HG03558 (cell line): ENCODE measurements at regions not wholly inside any gene's neighbourhood (a gene's known extent, or its start where the extent isn't known, plus 50 kb on each side); places are given as distances from the start of the nearest gene placed in this dataset.

Experiments
- ATAC-seq: cut with Tn5 transposase; IDR thresholded peaks from one replicate; pipeline ENCODE4 v1.9.1; 2021; ENCODE audit warnings: moderate number of reproducible peaks; ENCODE audit not compliant: unreplicated experiment; ENCODE audit errors: extremely low read depth

DNA sequence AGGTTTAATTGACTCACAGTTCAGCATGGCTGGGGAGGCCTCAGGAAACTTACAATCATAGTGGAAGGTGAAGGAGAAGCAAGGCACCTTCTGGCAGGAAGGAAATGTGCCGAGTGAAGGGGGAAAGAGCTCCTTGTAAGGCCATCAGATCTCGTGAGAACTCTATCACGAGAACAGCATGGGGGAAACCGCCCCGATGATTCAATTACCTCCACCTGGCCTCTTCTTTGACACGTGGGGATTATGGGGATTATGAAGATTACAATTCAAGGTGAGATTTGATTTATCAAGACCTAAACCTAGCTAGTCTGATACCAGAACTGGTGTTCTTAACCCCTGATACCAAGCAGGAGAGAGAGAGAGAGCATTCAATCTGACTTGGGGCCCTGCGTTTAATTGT lies 258.7 kb downstream of the PTEN start:
- no peak for ATAC-seq

- ATAC-seq, result no peak
Observed at GRCh38 chr10:88122576-88122975, 259.2 kb downstream of the PTEN start.

GRCh38 chr10:88125766-88126165 lies 262.3 kb downstream of the PTEN start:
- ATAC-seq, result no peak

GRCh38 chr10:88126699-88127098 lies 263.3 kb downstream of the PTEN start:
- ATAC-seq, result no peak

DNA sequence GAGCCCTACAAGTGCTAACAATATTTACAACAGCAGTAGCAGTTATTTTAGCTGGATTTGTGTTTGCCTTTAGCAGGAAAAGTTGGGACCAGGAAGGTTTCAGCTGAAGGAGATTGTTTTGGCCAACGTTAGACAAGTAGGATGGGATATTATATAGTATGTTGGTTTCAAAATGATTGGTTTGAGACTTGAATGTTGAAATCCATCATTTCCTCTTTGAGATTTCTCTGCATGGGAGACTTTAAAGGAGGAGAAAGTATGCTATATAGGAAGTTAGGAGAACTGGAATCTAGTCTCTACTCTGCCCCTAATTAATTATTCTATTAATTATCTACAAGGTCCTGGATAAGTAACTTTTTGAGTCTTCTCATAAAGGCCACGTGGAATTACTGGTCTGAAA lies 263.8 kb downstream of the PTEN start:
- no peak for ATAC-seq

DNA sequence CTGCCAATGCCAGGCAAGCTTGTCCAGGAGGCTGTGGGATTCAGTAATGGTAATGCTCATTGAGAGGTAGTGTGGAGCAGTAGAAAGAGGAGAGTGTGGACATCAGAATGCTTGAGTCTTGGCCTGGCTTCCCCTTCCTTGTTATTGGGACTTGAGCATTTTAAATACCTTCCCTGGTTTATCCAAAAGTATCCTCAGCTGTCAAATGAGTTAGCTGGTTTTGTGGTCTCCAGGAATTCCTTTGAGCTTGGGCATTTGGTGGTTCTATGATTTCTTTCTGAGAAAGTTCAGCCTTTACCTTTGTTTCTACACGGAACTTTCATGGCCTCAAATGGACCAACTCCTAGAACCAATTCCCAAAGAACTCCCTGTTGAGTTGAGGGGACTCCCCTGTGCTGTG lies 264.3 kb downstream of the PTEN start:
- no peak for ATAC-seq

DNA sequence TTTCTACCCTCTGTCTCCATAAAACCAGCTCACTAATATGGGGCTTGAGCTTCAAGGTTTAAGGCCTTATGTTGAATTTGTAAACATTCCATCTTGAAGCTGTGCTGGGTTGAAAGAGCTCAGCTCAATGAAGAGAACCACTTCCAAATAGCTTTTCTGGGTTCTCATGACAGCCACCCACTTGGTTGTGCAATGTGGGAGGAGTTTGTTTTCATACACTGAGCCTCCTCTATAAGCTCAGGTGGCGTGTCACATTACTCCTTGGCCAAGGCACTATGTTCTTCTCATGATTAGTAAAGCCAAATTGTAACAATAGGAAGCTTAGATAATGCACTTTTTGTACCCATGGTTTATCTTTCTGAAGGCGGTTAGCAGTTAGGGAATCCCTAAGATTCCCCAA lies 265.6 kb downstream of the PTEN start:
- ATAC-seq, result no peak

DNA sequence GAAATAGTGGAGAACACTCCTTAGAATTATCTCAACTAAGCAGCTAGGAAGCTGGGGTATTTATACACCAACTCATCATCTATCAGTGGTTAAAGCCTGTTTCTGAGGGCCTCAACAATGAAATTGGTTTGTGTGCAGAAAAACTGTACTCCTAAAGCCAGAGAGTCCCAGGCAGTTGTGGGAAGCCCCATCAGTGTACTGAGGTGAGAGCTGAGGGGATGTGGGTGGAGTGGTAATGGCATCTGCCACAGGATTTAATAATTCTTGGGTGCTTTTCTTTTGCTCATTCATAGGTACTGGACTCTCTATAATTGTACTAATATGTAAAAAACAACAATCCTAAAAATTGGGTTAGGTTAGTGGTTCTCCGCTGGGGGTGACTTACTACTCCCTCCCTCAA lies 267.5 kb downstream of the PTEN start:
- no peak for ATAC-seq

- no peak for ATAC-seq
Observed at GRCh38 chr10:88131511-88132139, 268.2 kb downstream of the PTEN start.

DNA sequence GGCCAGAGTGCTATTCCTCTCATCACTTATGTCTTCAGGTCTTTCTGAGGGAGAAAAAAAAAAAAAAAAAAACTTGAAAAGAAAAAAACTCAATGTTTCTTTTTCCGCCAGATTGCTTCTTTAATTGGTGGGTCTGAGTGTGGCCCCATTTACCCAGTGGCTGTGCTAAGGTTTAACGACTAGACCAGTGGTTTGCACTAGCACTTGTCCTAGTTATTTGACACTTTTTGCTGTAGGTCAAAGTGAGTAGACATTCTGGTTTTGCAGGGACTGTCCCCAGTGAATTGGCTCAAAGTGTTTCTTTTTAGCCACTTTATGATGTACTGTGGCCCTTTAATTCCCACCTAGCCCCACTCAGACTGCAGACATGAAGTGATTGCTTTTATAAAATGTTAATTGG lies 273.3 kb downstream of the PTEN start:
- ATAC-seq, result no peak

- ATAC-seq, result peak; percentile 79
Observed at GRCh38 chr10:88138319-88138848, 275.0 kb downstream of the PTEN start.

GRCh38 chr10:88147000-88147798 lies 283.8 kb downstream of the PTEN start:
- no peak for ATAC-seq

GRCh38 chr10:88149906-88150305 lies 286.5 kb downstream of the PTEN start:
- ATAC-seq, result no peak

GRCh38 chr10:88150339-88150738 lies 286.9 kb downstream of the PTEN start:
- ATAC-seq, result no peak

GRCh38 chr10:88152728-88153133 lies 289.3 kb downstream of the PTEN start:
- ATAC-seq, result peak; percentile 74

DNA sequence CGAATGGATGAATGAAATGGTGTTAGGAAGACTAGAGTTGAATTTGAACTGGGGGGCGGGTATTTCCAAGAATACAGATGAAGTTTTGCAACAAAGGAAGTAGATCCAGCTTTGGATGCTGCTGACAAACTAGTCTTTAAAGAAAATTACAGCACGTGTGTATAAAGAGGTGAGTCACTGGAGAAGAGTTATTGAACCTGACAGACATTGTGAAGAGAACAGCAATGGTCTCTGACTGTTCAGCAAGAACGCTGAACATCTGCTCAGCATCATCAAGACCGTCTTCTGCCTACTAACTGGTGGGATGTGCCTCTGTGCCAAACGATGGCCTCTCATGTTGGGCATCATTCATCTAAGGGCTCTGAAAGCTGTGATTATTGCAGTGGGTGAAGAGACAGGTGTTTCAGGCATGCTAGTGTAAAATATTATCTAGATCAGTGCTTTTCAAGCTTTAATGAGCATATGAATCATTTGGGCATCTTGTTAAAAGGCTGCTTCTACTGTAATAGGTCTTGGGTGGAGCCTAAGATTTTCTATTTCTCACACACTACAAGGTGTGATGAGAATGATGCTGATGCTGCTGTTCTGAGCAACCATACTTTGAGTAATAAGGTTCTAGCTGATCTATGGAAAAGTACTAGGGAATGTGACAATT lies 291.3 kb downstream of the PTEN start:
- ATAC-seq, result no peak

- no peak for ATAC-seq
Observed at GRCh38 chr10:88156341-88156740, 292.9 kb downstream of the PTEN start.

DNA sequence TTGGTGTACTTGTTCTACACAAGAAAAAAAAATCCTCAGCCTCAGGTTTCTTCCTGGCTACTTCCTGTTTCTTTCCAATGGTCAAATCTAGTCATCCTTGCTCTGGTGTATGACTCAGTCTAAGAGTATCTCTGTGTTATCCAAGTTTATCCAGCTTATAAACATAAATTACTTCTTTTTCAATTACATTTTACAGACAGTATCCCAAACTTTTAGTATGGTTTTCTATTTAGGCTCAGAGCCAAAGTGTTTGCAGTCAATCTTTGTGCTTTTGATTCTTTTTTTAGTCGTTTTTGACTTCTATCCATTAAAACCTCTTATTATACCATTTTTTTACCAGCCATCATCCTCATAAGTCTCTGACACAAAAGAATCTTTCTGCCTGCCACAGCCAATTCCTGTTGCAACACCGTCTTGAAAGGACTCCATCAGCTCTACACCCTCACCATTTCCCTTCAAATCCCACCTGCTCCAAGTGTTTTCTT lies 294.6 kb downstream of the PTEN start:
- no peak for ATAC-seq

DNA sequence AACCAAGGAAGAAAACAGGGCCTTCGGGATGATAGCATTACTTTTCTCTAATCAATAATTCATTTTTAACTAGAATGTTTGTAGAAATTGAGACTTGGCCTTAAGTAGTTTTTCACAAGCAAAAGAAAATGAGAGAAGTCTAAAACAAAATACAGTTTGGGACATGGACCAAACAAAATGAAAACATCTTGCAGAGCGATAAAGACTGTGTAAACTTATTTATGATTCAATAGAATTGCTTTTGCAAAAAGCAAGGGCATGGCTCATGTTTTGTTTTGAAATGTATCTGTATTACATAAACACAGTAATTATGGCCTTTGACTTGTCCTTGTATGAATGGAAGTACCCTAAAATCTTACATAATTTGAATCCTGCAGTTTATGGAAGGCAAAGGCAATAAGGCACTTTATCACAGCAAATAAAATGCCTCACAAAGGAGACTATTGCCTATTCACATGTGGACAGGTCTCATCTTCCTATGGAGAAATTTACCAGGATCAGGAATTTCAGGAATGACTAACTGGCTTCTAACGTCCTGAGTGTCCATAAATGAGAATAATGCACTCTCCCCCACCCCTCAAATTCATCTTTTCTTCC lies 295.2 kb downstream of the PTEN start:
- no peak for ATAC-seq

GRCh38 chr10:88159127-88159829 lies 295.9 kb downstream of the PTEN start:
- ATAC-seq, result no peak
